H1 (cell line): ENCODE measurements at regions not wholly inside any gene's neighbourhood (a gene's known extent, or its start where the extent isn't known, plus 50 kb on each side); places are given as distances from the start of the nearest gene placed in this dataset.

ENCODE experiments used
- CTBP2 ChIP-seq: IDR thresholded peaks from 2 replicates; pipeline ENCODE4 v1.7.0; 2011; ENCODE audit warnings: borderline replicate concordance, mild to moderate bottlenecking, moderate library complexity, mixed read lengths, low read length; ENCODE audit not compliant: insufficient read depth, insufficient read length
- EP300 ChIP-seq, 2 experiments: IDR thresholded peaks; 1 replicate in 1 of 2; 2 replicates in 1 of 2; pipeline ENCODE4 v1.6.1; 2011 to 2012; ENCODE audit warnings: low read depth in 2 of 2, low read length in 2 of 2, mild to moderate bottlenecking in 2 of 2, borderline replicate concordance in 1 of 2, inconsistent platforms in 1 of 2, moderate library complexity in 1 of 2
- SUZ12 ChIP-seq: fragments of 200-600 bp; sonication (generic); IDR thresholded peaks from 2 replicates; pipeline ENCODE4 v1.6.1; 2012; ENCODE audit warnings: mild to moderate bottlenecking, inconsistent platforms, low read length, moderate library complexity, mixed read lengths
- TEAD4 ChIP-seq: IDR thresholded peaks from 2 replicates; pipeline ENCODE4 v1.6.1; 2012; ENCODE audit warnings: low read depth, low read length, inconsistent platforms, mixed read lengths

DNA sequence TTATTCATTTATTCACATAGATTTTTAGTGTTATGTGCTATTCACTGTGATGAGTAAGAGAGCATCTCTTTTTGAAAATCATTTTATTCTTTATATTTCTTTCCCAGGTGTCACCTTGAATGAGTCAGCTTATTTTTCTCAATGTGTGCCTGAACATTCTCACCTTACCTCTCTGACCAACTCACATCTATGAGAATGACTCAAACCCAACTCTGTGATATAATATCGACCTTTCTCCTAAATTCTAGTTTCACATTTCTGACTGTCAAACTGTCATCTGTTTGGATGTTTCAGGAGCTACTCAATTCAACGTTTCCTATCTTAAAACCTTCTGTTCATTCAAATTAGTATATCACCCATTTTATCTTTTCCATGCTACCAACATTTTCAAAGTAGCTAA, 630.8 kb downstream of the RERGL start (continued):
- TF ChIP-seq EP300 (IDR thresholded peaks at IDR 0.05; ENCODE audit: borderline replicate concordance in 1 of 2, low read depth in 2 of 2, low read length in 2 of 2) = no peak
- no peak for TF ChIP-seq TEAD4
- TF ChIP-seq CTBP2 = no peak
- TF ChIP-seq SUZ12 = no peak
- TF ChIP-seq, all 59 proteins: peak for 0
